Colonic mucosa (tissue), 4 donors: ENCODE measurements at regions not wholly inside any gene's neighbourhood (a gene's known extent, or its start where the extent isn't known, plus 50 kb on each side); places are given as distances from the start of the nearest gene placed in this dataset.

Experiments used
- DNase-seq: peaks from one replicate; pipeline ENCODE4 v3.0.0-alpha.2; 2020
- H3K27ac ChIP-seq: fragments of 200-600 bp; one replicate; pipeline ENCODE4 v1.8.0; 2021
- H3K27me3 ChIP-seq: fragments of 200-600 bp; one replicate; pipeline ENCODE4 v1.8.0; 2021
- H3K36me3 ChIP-seq: fragments of 200-600 bp; one replicate; pipeline ENCODE4 v1.8.0; 2021
- H3K4me1 ChIP-seq: fragments of 200-600 bp; one replicate; pipeline ENCODE4 v1.8.0; 2021; ENCODE audit warnings: mild to moderate bottlenecking
- H3K4me3 ChIP-seq: fragments of 200-600 bp; one replicate; pipeline ENCODE4 v1.8.0; 2021
- H3K9ac ChIP-seq, 2 donors: one replicate each; pipeline ENCODE4 v1.7.0; 2013; ENCODE audit warnings: control low read depth in 2 of 2, low read depth in 2 of 2, low read length in 2 of 2
- H3K9me3 ChIP-seq: fragments of 200-600 bp; one replicate; pipeline ENCODE4 v1.8.0; 2021
- CTCF ChIP-seq: fragments of 200-600 bp; IDR thresholded peaks from one replicate; pipeline ENCODE4 v1.8.0; 2022; ENCODE audit warnings: antibody characterized with exemption, mild to moderate bottlenecking
- intact Hi-C: fragments of 100-400 bp; cut with DNase I; formaldehyde crosslinking; loops from one replicate; pipeline ENCODE4 v1.14.1; 2022
- donor health status: healthy.
- donor health status: DM: no; HTN: no; CAD: no.
- donor health status: DM: no; HTN: no; CAD: no.

- intact Hi-C loops = no loop called here
- no peak for DNase-seq
- Histone ChIP-seq H3K36me3 (no peaks in the 10 kb centered on the region), H3K4me1 (peaks cover 4% of the 10 kb centered on the region), H3K27me3 (no peaks in the 10 kb centered on the region), H3K9me3 (no peaks in the 10 kb centered on the region), H3K4me3 (no peak overlapping the region), H3K9ac (no peak overlapping the region), H3K27ac (no peak overlapping the region)
- no peak for TF ChIP-seq CTCF
Observed at GRCh38 chr4:128354205-128354821, 66.7 kb upstream of the PGRMC2 start.

- H3K27me3 ChIP-seq = no peaks in the 10 kb centered on the region
- H3K4me1 ChIP-seq = peaks cover 4% of the 10 kb centered on the region
- no peak for DNase-seq
- no peak for TF ChIP-seq CTCF
- H3K27ac ChIP-seq = no peak overlapping the region
- no peak overlapping the region for H3K9ac ChIP-seq
- H3K9me3 ChIP-seq = no peaks in the 10 kb centered on the region
- no peak overlapping the region for H3K4me3 ChIP-seq
- no peaks in the 10 kb centered on the region for H3K36me3 ChIP-seq
- intact Hi-C loops = no loop called here
Observed at GRCh38 chr4:128353791-128354190, 66.2 kb upstream of the PGRMC2 start.

GRCh38 chr4:128351502-128351901 lies 63.9 kb upstream of the PGRMC2 start:
- TF ChIP-seq CTCF = no peak
- Histone ChIP-seq H3K4me3 (no peak overlapping the region), H3K36me3 (no peaks in the 10 kb centered on the region), H3K9me3 (no peaks in the 10 kb centered on the region), H3K27ac (no peak overlapping the region), H3K4me1 (peaks cover 4% of the 10 kb centered on the region), H3K9ac (no peak overlapping the region), H3K27me3 (no peaks in the 10 kb centered on the region)
- intact Hi-C loops = no loop called here
- no peak for DNase-seq

- no peak overlapping the region for H3K27ac ChIP-seq
- no peak for TF ChIP-seq CTCF
- H3K36me3 ChIP-seq = no peaks in the 10 kb centered on the region
- H3K9me3 ChIP-seq = no peaks in the 10 kb centered on the region
- H3K9ac ChIP-seq = no peak overlapping the region
- no peak for DNase-seq
- no peak overlapping the region for H3K4me3 ChIP-seq
- intact Hi-C loops = no loop called here
- peaks cover 3% of the 10 kb centered on the region for H3K4me1 ChIP-seq
- no peaks in the 10 kb centered on the region for H3K27me3 ChIP-seq
Observed at GRCh38 chr4:128350449-128351045, 62.9 kb upstream of the PGRMC2 start.

GRCh38 chr4:128349921-128350320 lies 62.3 kb upstream of the PGRMC2 start:
- H3K9me3 ChIP-seq = no peaks in the 10 kb centered on the region
- H3K4me1 ChIP-seq = no peaks in the 10 kb centered on the region
- H3K36me3 ChIP-seq = no peaks in the 10 kb centered on the region
- DNase-seq = no peak
- no peak overlapping the region for H3K4me3 ChIP-seq
- no peak overlapping the region for H3K9ac ChIP-seq
- H3K27me3 ChIP-seq = no peaks in the 10 kb centered on the region
- TF ChIP-seq CTCF = no peak
- H3K27ac ChIP-seq = no peak overlapping the region
- intact Hi-C loops = no loop called here
